ENCODE measurements at regions not wholly inside any gene's neighbourhood (a gene's known extent, or its start where the extent isn't known, plus 50 kb on each side); places are given as distances from the start of the nearest gene placed in this dataset.

DNA sequence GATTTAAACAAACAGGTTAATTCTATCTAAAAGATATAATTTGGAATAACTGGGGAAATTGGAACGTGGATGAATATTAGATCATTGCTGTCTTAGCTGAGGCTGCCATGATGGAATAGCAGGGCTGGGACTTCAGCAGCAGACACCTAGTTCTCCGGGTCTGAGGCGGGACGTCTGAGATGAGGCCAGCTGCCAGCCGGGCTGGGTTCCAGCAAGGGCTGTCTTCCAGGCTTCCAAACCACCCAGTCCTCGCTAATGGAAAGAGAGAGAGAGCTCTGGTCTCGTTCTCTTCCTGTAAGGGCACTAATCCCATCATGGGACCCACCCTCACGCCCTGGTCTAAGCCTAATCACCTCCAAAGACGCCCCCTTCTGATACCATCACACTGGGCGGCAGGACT lies 85.7 kb downstream of the ADRA2C start:
- TF ChIP-seq, protein P1, sequence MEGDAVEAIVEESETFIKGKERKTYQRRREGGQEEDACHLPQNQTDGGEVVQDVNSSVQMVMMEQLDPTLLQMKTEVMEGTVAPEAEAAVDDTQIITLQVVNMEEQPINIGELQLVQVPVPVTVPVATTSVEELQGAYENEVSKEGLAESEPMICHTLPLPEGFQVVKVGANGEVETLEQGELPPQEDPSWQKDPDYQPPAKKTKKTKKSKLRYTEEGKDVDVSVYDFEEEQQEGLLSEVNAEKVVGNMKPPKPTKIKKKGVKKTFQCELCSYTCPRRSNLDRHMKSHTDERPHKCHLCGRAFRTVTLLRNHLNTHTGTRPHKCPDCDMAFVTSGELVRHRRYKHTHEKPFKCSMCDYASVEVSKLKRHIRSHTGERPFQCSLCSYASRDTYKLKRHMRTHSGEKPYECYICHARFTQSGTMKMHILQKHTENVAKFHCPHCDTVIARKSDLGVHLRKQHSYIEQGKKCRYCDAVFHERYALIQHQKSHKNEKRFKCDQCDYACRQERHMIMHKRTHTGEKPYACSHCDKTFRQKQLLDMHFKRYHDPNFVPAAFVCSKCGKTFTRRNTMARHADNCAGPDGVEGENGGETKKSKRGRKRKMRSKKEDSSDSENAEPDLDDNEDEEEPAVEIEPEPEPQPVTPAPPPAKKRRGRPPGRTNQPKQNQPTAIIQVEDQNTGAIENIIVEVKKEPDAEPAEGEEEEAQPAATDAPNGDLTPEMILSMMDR (conservative IDR thresholded peaks at IDR 0.05; ENCODE audit: low read depth, low read length): no peak
- TF ChIP-seq EZH2 (IDR thresholded peaks at IDR 0.05; ENCODE audit: low read length, unreplicated experiment): no peak
- TF ChIP-seq EZH2phosphoT487 (IDR thresholded peaks at IDR 0.05; ENCODE audit: borderline replicate concordance, low read length): no peak

All from PC-3 (cell line).